H1 (cell line): ENCODE measurements at regions not wholly inside any gene's neighbourhood (a gene's known extent, or its start where the extent isn't known, plus 50 kb on each side); places are given as distances from the start of the nearest gene placed in this dataset.

Experiments
- ASH2L ChIP-seq: fragments of 200-600, 300-600 bp; sonication (generic); IDR thresholded peaks from one replicate; pipeline ENCODE4 v1.7.1; 2017; ENCODE audit warnings: low read length
- TAF1 ChIP-seq: IDR thresholded peaks from 2 replicates; pipeline ENCODE4 v1.6.1; 2011; ENCODE audit warnings: mild to moderate bottlenecking, low read depth, low read length
- ZNF274 ChIP-seq: IDR thresholded peaks from 2 replicates; pipeline ENCODE4 v1.7.0; 2012; ENCODE audit warnings: low read length, borderline replicate concordance; ENCODE audit errors: extremely low read depth

DNA sequence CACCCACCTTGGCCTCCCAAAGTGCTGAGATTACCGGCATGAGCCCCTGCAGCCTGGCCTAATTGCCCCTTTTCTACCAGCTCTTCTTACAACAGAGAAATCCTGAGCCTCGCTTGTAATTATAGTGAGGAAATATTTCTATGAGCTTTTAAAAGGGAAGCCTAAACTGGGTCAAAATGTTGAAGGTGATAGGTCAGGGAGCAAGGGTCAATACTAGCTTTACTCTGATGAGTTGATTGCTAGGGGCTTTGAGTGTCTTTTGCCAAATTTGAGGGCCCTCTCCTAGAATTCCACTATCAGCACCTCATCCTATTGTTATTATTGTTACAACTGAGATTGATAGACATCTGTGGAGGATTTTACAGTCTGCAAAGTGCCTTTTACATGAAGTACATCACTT is 62.4 kb upstream of the PIAS1 start (continued):
- TF ChIP-seq ASH2L (no peak), ZNF274 (no peak), TAF1 (no peak)
